Mesothelial cell of epicardium (in vitro differentiated cells): ENCODE measurements at regions not wholly inside any gene's neighbourhood (a gene's known extent, or its start where the extent isn't known, plus 50 kb on each side); places are given as distances from the start of the nearest gene placed in this dataset.
"Not testable (repeated sequence)": the region's sequence is repeated elsewhere in the genome, so short reads cannot be mapped to it uniquely, and the experiment has no call there.

Experiments
- DNase-seq, 2 experiments: peaks; one replicate each; pipeline ENCODE4 v3.0.0; 2021; ENCODE audit warnings: low spot score in 2 of 2; ENCODE audit not compliant: unreplicated experiment in 2 of 2
- H3K27ac Mint-ChIP-seq: 2 replicates; pipeline ENCODE4 v1.8.0; 2021; ENCODE audit warnings: mixed read lengths
- H3K27me3 Mint-ChIP-seq: 2 replicates; pipeline ENCODE4 v1.8.0; 2021; ENCODE audit warnings: low read depth, mixed read lengths
- H3K36me3 Mint-ChIP-seq: 2 replicates; pipeline ENCODE4 v1.8.0; 2021; ENCODE audit warnings: mixed read lengths
- H3K4me1 Mint-ChIP-seq: 2 replicates; pipeline ENCODE4 v1.8.0; 2021; ENCODE audit warnings: mixed read lengths
- H3K4me3 Mint-ChIP-seq: 2 replicates; pipeline ENCODE4 v1.8.0; 2021; ENCODE audit warnings: mild to moderate bottlenecking, moderate library complexity, mixed read lengths
- H3K9me3 Mint-ChIP-seq: 2 replicates; pipeline ENCODE4 v1.8.0; 2021; ENCODE audit warnings: mixed read lengths
- TF ChIP-seq, protein P1 (sequence below): fragments of 200-600 bp; sonication (generic); IDR thresholded peaks from one replicate; pipeline ENCODE4 v1.5.0; 2021; ENCODE audit warnings: antibody characterized with exemption; ENCODE audit not compliant: unreplicated experiment

DNA sequence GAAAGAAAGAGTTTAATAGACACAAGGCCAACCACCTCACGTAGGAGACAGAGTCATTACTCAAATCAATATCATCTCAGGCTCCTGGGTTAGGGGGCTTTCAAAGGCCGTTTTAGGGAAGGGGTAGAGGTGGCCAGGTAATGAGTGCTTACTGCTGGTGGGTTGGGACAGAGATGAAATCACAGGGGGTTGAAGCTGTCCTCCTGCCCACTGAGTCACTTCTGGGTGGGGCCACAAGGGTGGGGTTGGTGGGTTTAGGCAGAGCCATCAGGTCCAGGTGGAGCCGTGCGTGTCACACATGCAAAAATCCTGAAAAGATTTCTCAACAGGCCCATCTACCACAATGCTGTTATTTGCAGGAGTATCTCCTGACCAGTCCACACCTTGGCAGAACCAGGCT is 167.0 kb upstream of the EXOC2 start:
- H3K9me3 Mint-ChIP-seq, result no peaks in the 10 kb centered on the region
- H3K36me3 Mint-ChIP-seq, result no peaks in the 10 kb centered on the region
- TF ChIP-seq, protein P1, sequence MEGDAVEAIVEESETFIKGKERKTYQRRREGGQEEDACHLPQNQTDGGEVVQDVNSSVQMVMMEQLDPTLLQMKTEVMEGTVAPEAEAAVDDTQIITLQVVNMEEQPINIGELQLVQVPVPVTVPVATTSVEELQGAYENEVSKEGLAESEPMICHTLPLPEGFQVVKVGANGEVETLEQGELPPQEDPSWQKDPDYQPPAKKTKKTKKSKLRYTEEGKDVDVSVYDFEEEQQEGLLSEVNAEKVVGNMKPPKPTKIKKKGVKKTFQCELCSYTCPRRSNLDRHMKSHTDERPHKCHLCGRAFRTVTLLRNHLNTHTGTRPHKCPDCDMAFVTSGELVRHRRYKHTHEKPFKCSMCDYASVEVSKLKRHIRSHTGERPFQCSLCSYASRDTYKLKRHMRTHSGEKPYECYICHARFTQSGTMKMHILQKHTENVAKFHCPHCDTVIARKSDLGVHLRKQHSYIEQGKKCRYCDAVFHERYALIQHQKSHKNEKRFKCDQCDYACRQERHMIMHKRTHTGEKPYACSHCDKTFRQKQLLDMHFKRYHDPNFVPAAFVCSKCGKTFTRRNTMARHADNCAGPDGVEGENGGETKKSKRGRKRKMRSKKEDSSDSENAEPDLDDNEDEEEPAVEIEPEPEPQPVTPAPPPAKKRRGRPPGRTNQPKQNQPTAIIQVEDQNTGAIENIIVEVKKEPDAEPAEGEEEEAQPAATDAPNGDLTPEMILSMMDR, result no peak
- no peak for DNase-seq
- H3K4me3 Mint-ChIP-seq, result no peak overlapping the region
- peaks cover under 1% of the 10 kb centered on the region for H3K4me1 Mint-ChIP-seq
- no peak overlapping the region for H3K27ac Mint-ChIP-seq
- H3K27me3 Mint-ChIP-seq, result peaks cover 39% of the 10 kb centered on the region

DNA sequence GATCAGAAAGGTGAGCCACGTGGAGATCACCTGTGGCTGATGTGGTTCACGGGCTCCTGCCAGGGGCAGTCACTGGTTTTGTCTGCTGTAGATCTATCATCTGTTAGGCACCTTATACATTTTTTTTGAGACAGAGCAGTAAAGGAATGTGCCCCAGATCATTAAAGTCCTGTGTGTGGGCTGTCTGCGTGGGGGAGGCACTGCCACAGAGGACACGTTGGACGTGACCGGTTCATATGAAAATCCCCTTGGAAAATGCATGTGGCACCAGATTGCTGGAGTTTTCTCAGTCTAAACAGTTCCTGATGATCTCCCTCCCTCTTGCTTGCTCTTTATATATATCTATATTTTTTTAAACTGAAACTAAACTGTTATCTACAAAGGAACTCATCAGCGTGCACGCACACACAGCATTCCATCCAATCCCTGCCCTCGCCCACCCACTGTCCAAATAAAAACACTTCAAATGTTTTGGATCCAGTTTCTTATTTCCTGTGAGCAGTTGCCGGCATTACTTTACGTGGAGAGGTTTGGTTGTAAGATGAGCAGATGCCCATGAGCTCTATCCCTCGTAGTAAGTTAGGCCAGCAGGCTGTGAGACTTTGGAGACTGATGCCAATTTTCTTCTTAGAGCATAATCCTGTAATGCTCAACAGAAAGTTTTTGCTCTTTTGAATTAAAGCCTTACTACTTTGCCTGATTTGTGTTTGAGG is 161.6 kb upstream of the EXOC2 start:
- TF ChIP-seq, protein P1, result no peak
- DNase-seq, result no peak
- Mint-ChIP-seq H3K27ac (peak overlapping the region; percentile 37), H3K9me3 (peaks cover 11% of the 10 kb centered on the region), H3K4me3 (peak overlapping the region; percentile 16), H3K4me1 (peaks cover 9% of the 10 kb centered on the region), H3K27me3 (peaks cover 38% of the 10 kb centered on the region), H3K36me3 (no peaks in the 10 kb centered on the region)

DNA sequence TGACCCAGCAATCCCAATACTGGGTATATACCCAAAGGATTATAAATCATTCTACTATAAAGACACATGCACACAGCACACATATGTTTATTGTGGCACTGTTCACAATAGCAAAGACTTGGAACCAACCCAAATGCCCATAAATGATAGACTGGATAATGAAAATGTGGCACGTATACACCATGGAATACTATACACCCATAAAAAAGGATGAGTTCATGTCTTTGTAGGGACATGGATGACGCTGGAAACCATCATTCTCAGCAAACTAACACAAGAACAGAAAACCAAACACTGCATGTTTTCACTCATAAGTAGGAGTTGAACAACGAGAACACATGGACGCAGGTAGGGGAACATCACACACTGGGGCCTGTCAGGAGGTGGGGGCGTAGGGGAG is 159.3 kb upstream of the EXOC2 start:
- H3K27ac Mint-ChIP-seq, H3K36me3 Mint-ChIP-seq, DNase-seq, H3K4me3 Mint-ChIP-seq, H3K4me1 Mint-ChIP-seq: not testable (repeated sequence)
- peaks cover 24% of the 10 kb centered on the region for H3K27me3 Mint-ChIP-seq
- peaks cover 11% of the 10 kb centered on the region for H3K9me3 Mint-ChIP-seq

- H3K36me3 Mint-ChIP-seq, result no peaks in the 10 kb centered on the region
- TF ChIP-seq, protein P1, result no peak
- DNase-seq, result no peak
- H3K9me3 Mint-ChIP-seq, result peaks cover 11% of the 10 kb centered on the region
- no peak overlapping the region for H3K27ac Mint-ChIP-seq
- no peak overlapping the region for H3K4me3 Mint-ChIP-seq
- H3K27me3 Mint-ChIP-seq, result peaks cover 21% of the 10 kb centered on the region
- no peaks in the 10 kb centered on the region for H3K4me1 Mint-ChIP-seq
Observed at GRCh38 chr6:849075-849506, 156.2 kb upstream of the EXOC2 start.

DNA sequence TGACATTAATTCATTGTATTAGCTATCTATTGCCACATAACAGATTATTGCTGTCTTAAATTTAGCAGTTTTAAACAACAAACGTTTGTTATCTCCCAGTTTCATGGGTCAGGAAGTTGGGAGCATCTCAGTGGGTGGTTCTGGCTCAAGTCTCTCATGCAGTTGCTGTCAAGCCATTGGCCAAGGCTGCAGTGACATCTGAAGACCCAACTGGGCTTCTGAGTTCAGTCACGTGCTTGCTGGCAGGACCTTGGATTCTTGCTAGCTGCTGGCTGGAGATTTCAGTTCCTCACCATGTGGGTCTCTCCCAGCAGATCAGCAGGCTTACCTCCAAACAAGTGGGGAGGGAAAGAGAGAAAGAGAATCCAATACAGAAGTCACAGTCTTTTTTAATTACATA is 152.6 kb upstream of the EXOC2 start:
- TF ChIP-seq, protein P1, result no peak
- no peaks in the 10 kb centered on the region for H3K36me3 Mint-ChIP-seq
- H3K4me3 Mint-ChIP-seq, result no peak overlapping the region
- no peak for DNase-seq
- H3K27me3 Mint-ChIP-seq, result peaks cover 19% of the 10 kb centered on the region
- H3K9me3 Mint-ChIP-seq, result peaks cover 11% of the 10 kb centered on the region
- H3K4me1 Mint-ChIP-seq, result no peaks in the 10 kb centered on the region
- H3K27ac Mint-ChIP-seq, result no peak overlapping the region

DNA sequence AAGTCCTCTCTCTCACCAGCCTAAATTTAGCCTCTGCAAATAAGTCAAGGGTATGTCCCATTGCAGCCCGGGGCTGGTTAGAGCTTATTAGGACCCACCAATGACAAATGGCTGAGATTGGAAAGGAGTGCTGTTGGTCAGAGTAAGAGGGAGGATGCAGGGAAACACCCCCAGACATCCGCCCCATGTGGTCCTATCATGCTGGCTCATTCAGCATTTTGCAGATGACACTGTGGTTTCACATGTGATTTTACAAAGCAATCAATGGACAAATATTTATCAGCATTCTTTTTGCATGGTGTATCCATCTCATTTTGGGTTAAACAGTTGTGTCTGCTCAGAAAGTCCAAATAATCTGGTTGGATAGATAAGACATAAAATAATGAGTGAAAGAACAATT is 152.2 kb upstream of the EXOC2 start:
- TF ChIP-seq, protein P1, result no peak
- Mint-ChIP-seq H3K27me3 (peaks cover 19% of the 10 kb centered on the region), H3K4me3 (no peak overlapping the region), H3K4me1 (no peaks in the 10 kb centered on the region), H3K27ac (no peak overlapping the region), H3K36me3 (no peaks in the 10 kb centered on the region), H3K9me3 (peaks cover 11% of the 10 kb centered on the region)
- DNase-seq, result no peak
